ENCODE measurements at regions not wholly inside any gene's neighbourhood (a gene's known extent, or its start where the extent isn't known, plus 50 kb on each side); places are given as distances from the start of the nearest gene placed in this dataset.

DNA sequence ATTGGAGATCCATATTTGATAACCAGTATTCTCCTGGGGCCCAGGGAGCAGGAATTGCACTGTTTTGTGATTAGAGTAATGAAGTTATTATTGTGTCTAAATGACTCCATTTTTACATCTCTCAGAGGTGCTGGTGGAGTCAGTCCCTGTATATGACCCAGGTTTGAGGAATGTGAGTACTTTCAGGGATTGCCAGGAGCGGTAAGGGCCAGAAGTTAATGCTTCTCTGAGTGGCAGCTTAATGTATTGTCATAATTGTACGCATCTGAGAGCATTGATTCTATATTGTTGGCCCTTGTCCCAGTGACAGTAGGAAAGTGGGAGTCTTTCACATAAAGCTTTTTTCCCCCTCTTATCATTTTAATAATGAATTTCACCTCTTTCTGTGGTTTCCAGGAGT is 146.2 kb downstream of the GATB start:
- no peak for DNase-seq

DNA sequence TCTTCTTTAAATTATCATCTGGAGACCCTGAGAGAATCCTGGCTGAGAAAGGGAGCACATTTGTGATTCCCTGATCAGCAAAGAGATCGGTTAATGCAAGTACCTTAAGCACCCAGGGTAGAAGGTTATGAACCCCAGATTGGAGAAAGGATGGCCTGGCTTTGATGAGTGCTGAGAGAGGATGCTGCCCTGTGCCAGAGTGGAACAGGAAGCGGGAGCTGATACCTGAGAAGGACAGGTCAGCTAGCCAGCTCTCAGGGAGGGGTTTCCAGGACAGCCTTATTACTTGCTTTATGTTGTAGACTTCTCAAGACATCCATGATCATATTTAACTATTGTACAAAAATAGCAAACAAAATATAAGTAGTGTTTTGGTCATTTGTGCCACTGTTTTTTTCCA is 141.9 kb downstream of the GATB start:
- no peak for DNase-seq

DNA sequence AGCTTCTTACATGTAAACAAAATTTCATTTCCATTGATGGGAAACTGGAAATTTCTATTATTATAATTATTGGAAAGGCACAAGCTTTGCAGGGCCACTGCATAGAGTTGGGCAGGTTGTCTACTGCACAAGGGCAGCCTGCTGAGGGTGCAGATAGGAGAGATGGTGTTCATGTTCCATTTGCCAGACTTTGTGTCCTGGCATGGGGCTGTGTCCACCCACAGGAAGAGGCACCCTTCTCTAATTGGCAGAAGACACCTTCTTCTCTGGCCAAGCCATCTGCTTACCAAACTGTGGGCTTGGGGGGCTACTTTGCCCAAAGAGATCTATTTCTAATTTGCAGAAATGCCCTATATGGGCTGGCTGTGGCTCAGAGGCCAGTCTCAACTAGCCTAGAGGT is 140.7 kb downstream of the GATB start:
- no peak for DNase-seq

All from NCI-H748 treated with DMSO at 0.1 percent for 48 hours (cell line).